LoVo (cell line): ENCODE measurements at regions not wholly inside any gene's neighbourhood (a gene's known extent, or its start where the extent isn't known, plus 50 kb on each side); places are given as distances from the start of the nearest gene placed in this dataset.
"Not testable (repeated sequence)": the region's sequence is repeated elsewhere in the genome, so short reads cannot be mapped to it uniquely, and the experiment has no call there.

Source experiments
- DNase-seq: peaks from one replicate; pipeline ENCODE4 v3.0.0-alpha.2; 2016; ENCODE audit warnings: low spot score

- no peak for DNase-seq
Observed at GRCh38 chr10:33703501-33704213, 369.2 kb upstream of the NRP1 start.

GRCh38 chr10:33698033-33698432 is 363.6 kb upstream of the NRP1 start:
- no peak for DNase-seq

- DNase-seq = no peak
Observed at GRCh38 chr10:33697016-33697415, 362.5 kb upstream of the NRP1 start.

- no peak for DNase-seq
Observed at GRCh38 chr10:33695536-33695935, 361.1 kb upstream of the NRP1 start.

- DNase-seq = not testable (repeated sequence)
Observed at GRCh38 chr10:33690536-33690935, 356.1 kb upstream of the NRP1 start.

GRCh38 chr10:33688506-33688905 is 354.0 kb upstream of the NRP1 start:
- no peak for DNase-seq

GRCh38 chr10:33684211-33684611 is 349.7 kb upstream of the NRP1 start:
- no peak for DNase-seq

- DNase-seq = no peak
Observed at GRCh38 chr10:33681595-33681994, 347.1 kb upstream of the NRP1 start.

GRCh38 chr10:33680036-33680435 is 345.6 kb upstream of the NRP1 start:
- no peak for DNase-seq

- no peak for DNase-seq
Observed at GRCh38 chr10:33676606-33677339, 342.3 kb upstream of the NRP1 start.

GRCh38 chr10:33674986-33675599 is 340.6 kb upstream of the NRP1 start:
- DNase-seq = no peak

- DNase-seq = no peak
Observed at GRCh38 chr10:33674491-33674890, 340.0 kb upstream of the NRP1 start.

- no peak for DNase-seq
Observed at GRCh38 chr10:33673839-33674415, 339.5 kb upstream of the NRP1 start.

- DNase-seq = no peak
Observed at GRCh38 chr10:33669904-33670303, 335.4 kb upstream of the NRP1 start.

GRCh38 chr10:33666686-33667480 is 332.4 kb upstream of the NRP1 start:
- DNase-seq = no peak

- no peak for DNase-seq
Observed at GRCh38 chr10:33665501-33665900, 331.0 kb upstream of the NRP1 start.

- DNase-seq = no peak
Observed at GRCh38 chr10:33664070-33664469, 329.6 kb upstream of the NRP1 start.

- DNase-seq = no peak
Observed at GRCh38 chr10:33661580-33662336, 327.3 kb upstream of the NRP1 start.

GRCh38 chr10:33660329-33660728 is 325.9 kb upstream of the NRP1 start:
- no peak for DNase-seq

GRCh38 chr10:33657913-33658312 is 323.4 kb upstream of the NRP1 start:
- DNase-seq = no peak
